ENCODE measurements at regions not wholly inside any gene's neighbourhood (a gene's known extent, or its start where the extent isn't known, plus 50 kb on each side); places are given as distances from the start of the nearest gene placed in this dataset.

GRCh38 chr5:53326424-53327153 is 153.8 kb upstream of the FST start:
- no peak for TF ChIP-seq CTCF (IDR thresholded peaks at IDR 0.05 in 4 of 5, conservative IDR thresholded peaks at IDR 0.05 in 1 of 5)
- TF ChIP-seq POLR2A (IDR thresholded peaks at IDR 0.05), result no peak

Measured in gastrocnemius medialis (tissue), 4 donors.